ENCODE measurements at regions not wholly inside any gene's neighbourhood (a gene's known extent, or its start where the extent isn't known, plus 50 kb on each side); places are given as distances from the start of the nearest gene placed in this dataset.

- DNase-seq (ENCODE audit: low spot score) = no peak
- Mint-ChIP-seq H3K9me3 (no peaks in the 10 kb centered on the region), H3K4me1 (ENCODE audit: low read depth) (no peaks in the 10 kb centered on the region), H3K4me3 (no peak overlapping the region), H3K27me3 (ENCODE audit: low read depth) (no peaks in the 10 kb centered on the region), H3K36me3 (ENCODE audit: low read depth) (no peaks in the 10 kb centered on the region), H3K27ac (no peak overlapping the region)
Measured at GRCh38 chr6:18667612-18668011, 280.5 kb downstream of the RNF144B start.

- H3K27me3 Mint-ChIP-seq (ENCODE audit: low read depth) = no peaks in the 10 kb centered on the region
- DNase-seq (ENCODE audit: low spot score) = no peak
- H3K36me3 Mint-ChIP-seq (ENCODE audit: low read depth) = no peaks in the 10 kb centered on the region
- H3K9me3 Mint-ChIP-seq = no peaks in the 10 kb centered on the region
- no peak overlapping the region for H3K4me3 Mint-ChIP-seq
- H3K27ac Mint-ChIP-seq = no peak overlapping the region
- no peaks in the 10 kb centered on the region for H3K4me1 Mint-ChIP-seq (ENCODE audit: low read depth)
Measured at GRCh38 chr6:18668994-18669393, 281.8 kb downstream of the RNF144B start.

- H3K4me1 Mint-ChIP-seq (ENCODE audit: low read depth) = no peaks in the 10 kb centered on the region
- no peak overlapping the region for H3K4me3 Mint-ChIP-seq
- no peaks in the 10 kb centered on the region for H3K9me3 Mint-ChIP-seq
- H3K27ac Mint-ChIP-seq = no peak overlapping the region
- H3K27me3 Mint-ChIP-seq (ENCODE audit: low read depth) = no peaks in the 10 kb centered on the region
- no peaks in the 10 kb centered on the region for H3K36me3 Mint-ChIP-seq (ENCODE audit: low read depth)
- no peak for DNase-seq (ENCODE audit: low spot score)
Measured at GRCh38 chr6:18672852-18673251, 285.7 kb downstream of the RNF144B start.

- no peaks in the 10 kb centered on the region for H3K27me3 Mint-ChIP-seq (ENCODE audit: low read depth)
- H3K36me3 Mint-ChIP-seq (ENCODE audit: low read depth) = no peaks in the 10 kb centered on the region
- DNase-seq (ENCODE audit: low spot score) = no peak
- H3K9me3 Mint-ChIP-seq = no peaks in the 10 kb centered on the region
- H3K27ac Mint-ChIP-seq = no peak overlapping the region
- no peak overlapping the region for H3K4me3 Mint-ChIP-seq
- H3K4me1 Mint-ChIP-seq (ENCODE audit: low read depth) = no peaks in the 10 kb centered on the region
Measured at GRCh38 chr6:18674346-18674745, 287.2 kb downstream of the RNF144B start.

GRCh38 chr6:18675881-18676280, 288.7 kb downstream of the RNF144B start:
- Mint-ChIP-seq H3K36me3 (ENCODE audit: low read depth) (no peaks in the 10 kb centered on the region), H3K27ac (no peak overlapping the region), H3K27me3 (ENCODE audit: low read depth) (no peaks in the 10 kb centered on the region), H3K9me3 (no peaks in the 10 kb centered on the region), H3K4me1 (ENCODE audit: low read depth) (no peaks in the 10 kb centered on the region), H3K4me3 (no peak overlapping the region)
- no peak for DNase-seq (ENCODE audit: low spot score)

- Mint-ChIP-seq H3K9me3 (no peaks in the 10 kb centered on the region), H3K4me3 (no peak overlapping the region), H3K4me1 (ENCODE audit: low read depth) (no peaks in the 10 kb centered on the region)
Measured at GRCh38 chr6:18676548-18676947, 289.4 kb downstream of the RNF144B start.

GRCh38 chr6:18680842-18681241, 293.7 kb downstream of the RNF144B start:
- Mint-ChIP-seq H3K4me3 (no peak overlapping the region), H3K36me3 (ENCODE audit: low read depth) (no peaks in the 10 kb centered on the region), H3K9me3 (no peaks in the 10 kb centered on the region), H3K4me1 (ENCODE audit: low read depth) (no peaks in the 10 kb centered on the region), H3K27ac (no peak overlapping the region), H3K27me3 (ENCODE audit: low read depth) (no peaks in the 10 kb centered on the region)
- no peak for DNase-seq (ENCODE audit: low spot score)

More at GRCh38 chr6:18676548-18676947, 289.4 kb downstream of the RNF144B start:
- Mint-ChIP-seq H3K27me3 (ENCODE audit: low read depth) (no peaks in the 10 kb centered on the region), H3K27ac (no peak overlapping the region), H3K36me3 (ENCODE audit: low read depth) (no peaks in the 10 kb centered on the region)
- no peak for DNase-seq (ENCODE audit: low spot score)

- Mint-ChIP-seq H3K4me1 (ENCODE audit: low read depth) (no peaks in the 10 kb centered on the region), H3K27me3 (ENCODE audit: low read depth) (no peaks in the 10 kb centered on the region), H3K9me3 (no peaks in the 10 kb centered on the region), H3K36me3 (ENCODE audit: low read depth) (no peaks in the 10 kb centered on the region), H3K27ac (no peak overlapping the region), H3K4me3 (no peak overlapping the region)
- DNase-seq (ENCODE audit: low spot score) = no peak
Measured at GRCh38 chr6:18681832-18682503, 294.8 kb downstream of the RNF144B start.

GRCh38 chr6:18684343-18684742, 297.2 kb downstream of the RNF144B start:
- H3K36me3 Mint-ChIP-seq (ENCODE audit: low read depth) = no peaks in the 10 kb centered on the region
- H3K27ac Mint-ChIP-seq = no peak overlapping the region
- no peaks in the 10 kb centered on the region for H3K4me1 Mint-ChIP-seq (ENCODE audit: low read depth)
- H3K9me3 Mint-ChIP-seq = no peaks in the 10 kb centered on the region
- no peaks in the 10 kb centered on the region for H3K27me3 Mint-ChIP-seq (ENCODE audit: low read depth)
- no peak for DNase-seq (ENCODE audit: low spot score)
- no peak overlapping the region for H3K4me3 Mint-ChIP-seq

GRCh38 chr6:18692929-18693685, 306.0 kb downstream of the RNF144B start:
- H3K4me1 Mint-ChIP-seq (ENCODE audit: low read depth) = no peaks in the 10 kb centered on the region

GRCh38 chr6:18693881-18694280, 306.7 kb downstream of the RNF144B start:
- no peak overlapping the region for H3K4me3 Mint-ChIP-seq
- no peaks in the 10 kb centered on the region for H3K36me3 Mint-ChIP-seq (ENCODE audit: low read depth)
- H3K9me3 Mint-ChIP-seq = no peaks in the 10 kb centered on the region
- no peaks in the 10 kb centered on the region for H3K4me1 Mint-ChIP-seq (ENCODE audit: low read depth)
- no peak overlapping the region for H3K27ac Mint-ChIP-seq
- no peak for DNase-seq (ENCODE audit: low spot score)
- no peaks in the 10 kb centered on the region for H3K27me3 Mint-ChIP-seq (ENCODE audit: low read depth)

More at GRCh38 chr6:18692929-18693685, 306.0 kb downstream of the RNF144B start:
- no peaks in the 10 kb centered on the region for H3K9me3 Mint-ChIP-seq
- no peak overlapping the region for H3K4me3 Mint-ChIP-seq
- no peak for DNase-seq (ENCODE audit: low spot score)
- no peaks in the 10 kb centered on the region for H3K36me3 Mint-ChIP-seq (ENCODE audit: low read depth)
- H3K27ac Mint-ChIP-seq = no peak overlapping the region
- H3K27me3 Mint-ChIP-seq (ENCODE audit: low read depth) = no peaks in the 10 kb centered on the region

- no peaks in the 10 kb centered on the region for H3K9me3 Mint-ChIP-seq
- no peaks in the 10 kb centered on the region for H3K36me3 Mint-ChIP-seq (ENCODE audit: low read depth)
- H3K4me3 Mint-ChIP-seq = no peak overlapping the region
- no peak for DNase-seq (ENCODE audit: low spot score)
- H3K27me3 Mint-ChIP-seq (ENCODE audit: low read depth) = no peaks in the 10 kb centered on the region
- H3K27ac Mint-ChIP-seq = no peak overlapping the region
- no peaks in the 10 kb centered on the region for H3K4me1 Mint-ChIP-seq (ENCODE audit: low read depth)
Measured at GRCh38 chr6:18703546-18703945, 316.4 kb downstream of the RNF144B start.

GRCh38 chr6:18707714-18708439, 320.7 kb downstream of the RNF144B start:
- no peaks in the 10 kb centered on the region for H3K4me1 Mint-ChIP-seq (ENCODE audit: low read depth)
- H3K4me3 Mint-ChIP-seq = no peak overlapping the region
- no peak overlapping the region for H3K27ac Mint-ChIP-seq
- H3K9me3 Mint-ChIP-seq = no peaks in the 10 kb centered on the region
- H3K36me3 Mint-ChIP-seq (ENCODE audit: low read depth) = no peaks in the 10 kb centered on the region
- no peak for DNase-seq (ENCODE audit: low spot score)
- H3K27me3 Mint-ChIP-seq (ENCODE audit: low read depth) = no peaks in the 10 kb centered on the region

- H3K4me1 Mint-ChIP-seq (ENCODE audit: low read depth) = no peaks in the 10 kb centered on the region
- H3K36me3 Mint-ChIP-seq (ENCODE audit: low read depth) = no peaks in the 10 kb centered on the region
- H3K27ac Mint-ChIP-seq = no peak overlapping the region
- DNase-seq (ENCODE audit: low spot score) = no peak
- H3K9me3 Mint-ChIP-seq = peaks cover 3% of the 10 kb centered on the region
- no peak overlapping the region for H3K4me3 Mint-ChIP-seq
- no peaks in the 10 kb centered on the region for H3K27me3 Mint-ChIP-seq (ENCODE audit: low read depth)
Measured at GRCh38 chr6:18712595-18712994, 325.4 kb downstream of the RNF144B start.

Data from T-helper 2 cell treated with Interferon-gamma antibody and Interleukin-4, amounts not matched to agents 5 μg/mL and 100 μg/mL, for 36 hours (primary cell).